ENCODE measurements at regions not wholly inside any gene's neighbourhood (a gene's known extent, or its start where the extent isn't known, plus 50 kb on each side); places are given as distances from the start of the nearest gene placed in this dataset.

DNA sequence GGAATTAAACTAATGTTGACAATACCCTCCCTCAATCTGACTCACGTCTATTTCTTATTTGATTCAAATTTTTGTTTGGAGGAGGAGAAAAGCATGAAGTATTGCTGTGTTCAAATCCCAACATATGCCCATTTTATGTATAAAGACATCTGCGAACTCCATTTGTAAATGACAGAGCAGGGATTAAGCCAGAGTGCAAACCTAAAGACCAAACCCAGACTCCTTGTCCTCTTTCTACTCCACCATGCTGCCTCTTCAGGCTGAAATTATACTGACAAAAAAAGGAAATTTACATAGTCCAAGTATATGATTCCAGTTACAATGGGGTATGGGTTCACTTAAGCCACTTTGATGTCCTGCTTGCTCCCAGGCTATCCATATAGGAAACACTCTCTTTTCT is 383.1 kb downstream of the ADRA2A start:
- Histone ChIP-seq H2AFZ (ENCODE audit: low read depth, low read length) (no peak overlapping the region), H3K9me1 (replicated peaks; ENCODE audit: control insufficient read depth, extremely low read depth, insufficient read depth, low read length) (no peaks in the 10 kb centered on the region), H3K79me2 (ENCODE audit: control insufficient read depth, insufficient read depth, low read length) (no peaks in the 10 kb centered on the region), H3K36me3 (ENCODE audit: control insufficient read depth in 2 of 2, extremely low read depth in 1 of 2, insufficient read depth in 2 of 2, low read length in 2 of 2) (no peaks in the 10 kb centered on the region), H4K20me1 (replicated peaks; ENCODE audit: control insufficient read depth, extremely low read depth, insufficient read depth, low read length) (no peaks in the 10 kb centered on the region), H3K27me3 (ENCODE audit: control insufficient read depth in 2 of 2, insufficient read depth in 2 of 2, low read length in 2 of 2) (no peaks in the 10 kb centered on the region), H3K9ac (replicated peaks; ENCODE audit: extremely low read depth, insufficient read depth, low read length) (no peak overlapping the region), H3K4me3 (replicated peaks in 1 of 3; ENCODE audit: insufficient read depth in 1 of 3, low read depth in 1 of 3, low read length in 3 of 3) (no peak overlapping the region), H3K4me2 (ENCODE audit: insufficient read depth, low read length) (no peak overlapping the region), H3K4me1 (ENCODE audit: control insufficient read depth, extremely low read depth, insufficient read depth, low read length) (no peaks in the 10 kb centered on the region), H3K27ac (ENCODE audit: insufficient read depth, low read depth, low read length) (no peak overlapping the region), H3K9me3 (replicated peaks; ENCODE audit: control insufficient read depth, insufficient read depth, low read length) (peaks cover 6% of the 10 kb centered on the region)
- no TSS peak for BruUV-seq (replicated peaks)
- DNase-seq (ENCODE audit: low read depth, low spot score) (no peak), FAIRE-seq (no peak)
- ChIA-PET POLR2A (no interaction called here), CTCF (no interaction called here)
- TF ChIP-seq POLR2AphosphoS5 (IDR thresholded peaks at IDR 0.05; ENCODE audit: insufficient read depth, low read depth, low read length) (no peak), MYC (IDR thresholded peaks at IDR 0.05; ENCODE audit: low read depth, low read length) (no peak), JUN (IDR thresholded peaks at IDR 0.05; ENCODE audit: borderline replicate concordance, insufficient read depth, insufficient read length, low read depth) (no peak), GATA2 (IDR thresholded peaks at IDR 0.05; ENCODE audit: insufficient read depth, insufficient read length, low read depth, low read length) (no peak), FOS (IDR thresholded peaks at IDR 0.05; ENCODE audit: borderline replicate concordance, insufficient read depth, low read length) (no peak), EZH2 (IDR thresholded peaks at IDR 0.05; ENCODE audit: borderline replicate concordance, low read depth, low read length, severe bottlenecking) (no peak)
- TF ChIP-seq, protein P1, sequence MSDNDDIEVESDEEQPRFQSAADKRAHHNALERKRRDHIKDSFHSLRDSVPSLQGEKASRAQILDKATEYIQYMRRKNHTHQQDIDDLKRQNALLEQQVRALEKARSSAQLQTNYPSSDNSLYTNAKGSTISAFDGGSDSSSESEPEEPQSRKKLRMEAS (IDR thresholded peaks at IDR 0.05; ENCODE audit: insufficient read depth, insufficient read length) = no peak
- intact Hi-C loops (cut with micrococcal nuclease) (no loop called here), dilution Hi-C loops (cut with MboI; ENCODE audit: extremely low pct_ligation_motif_present, low sequenced_read_pairs) (no loop called here)

DNA sequence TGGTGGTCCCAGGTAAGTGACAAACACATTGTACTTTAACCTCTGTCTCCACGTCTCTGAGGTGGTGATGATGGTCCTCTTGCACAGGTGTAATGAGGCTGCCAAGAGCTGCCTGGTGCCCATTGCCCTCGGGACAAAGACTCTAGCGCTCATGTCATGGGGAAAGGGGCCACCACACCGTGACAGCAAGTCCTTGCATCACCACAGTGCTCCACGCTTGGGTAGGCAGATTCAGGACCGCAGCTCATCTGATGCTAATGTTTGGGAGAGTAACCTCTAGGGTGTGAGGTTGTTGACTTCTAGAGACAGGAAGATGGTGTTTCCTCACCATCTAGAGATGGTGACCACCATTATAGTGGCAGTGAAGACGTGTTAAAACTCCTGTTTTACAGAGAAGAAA is 395.6 kb downstream of the ADRA2A start:
- ChIA-PET POLR2A (no interaction called here), CTCF (no interaction called here)
- Histone ChIP-seq H4K20me1 (replicated peaks; ENCODE audit: control insufficient read depth, extremely low read depth, insufficient read depth, low read length) (no peaks in the 10 kb centered on the region), H3K27me3 (ENCODE audit: control insufficient read depth in 2 of 2, insufficient read depth in 2 of 2, low read length in 2 of 2) (no peaks in the 10 kb centered on the region), H3K9me1 (replicated peaks; ENCODE audit: control insufficient read depth, extremely low read depth, insufficient read depth, low read length) (no peaks in the 10 kb centered on the region), H3K4me2 (ENCODE audit: insufficient read depth, low read length) (no peak overlapping the region), H2AFZ (ENCODE audit: low read depth, low read length) (no peak overlapping the region), H3K4me3 (replicated peaks in 1 of 3; ENCODE audit: insufficient read depth in 1 of 3, low read depth in 1 of 3, low read length in 3 of 3) (no peak overlapping the region), H3K4me1 (ENCODE audit: control insufficient read depth, extremely low read depth, insufficient read depth, low read length) (no peaks in the 10 kb centered on the region), H3K9ac (replicated peaks; ENCODE audit: extremely low read depth, insufficient read depth, low read length) (no peak overlapping the region), H3K9me3 (replicated peaks; ENCODE audit: control insufficient read depth, insufficient read depth, low read length) (no peaks in the 10 kb centered on the region), H3K79me2 (ENCODE audit: control insufficient read depth, insufficient read depth, low read length) (no peaks in the 10 kb centered on the region), H3K36me3 (ENCODE audit: control insufficient read depth in 2 of 2, extremely low read depth in 1 of 2, insufficient read depth in 2 of 2, low read length in 2 of 2) (no peaks in the 10 kb centered on the region), H3K27ac (ENCODE audit: insufficient read depth, low read depth, low read length) (no peak overlapping the region)
- DNase-seq (ENCODE audit: low read depth, low spot score) (no peak), FAIRE-seq (no peak)
- dilution Hi-C loops (cut with MboI; ENCODE audit: extremely low pct_ligation_motif_present, low sequenced_read_pairs) = no loop called here
- BruUV-seq (replicated peaks) = no TSS peak
- TF ChIP-seq POLR2AphosphoS5 (IDR thresholded peaks at IDR 0.05; ENCODE audit: insufficient read depth, low read depth, low read length) (no peak), EZH2 (IDR thresholded peaks at IDR 0.05; ENCODE audit: borderline replicate concordance, low read depth, low read length, severe bottlenecking) (no peak), GATA2 (IDR thresholded peaks at IDR 0.05; ENCODE audit: insufficient read depth, insufficient read length, low read depth, low read length) (no peak), POLR2A (IDR thresholded peaks at IDR 0.05; ENCODE audit: low read depth, low read length) (no peak)
- TF ChIP-seq, protein P1 (IDR thresholded peaks at IDR 0.05; ENCODE audit: insufficient read depth, insufficient read length) = no peak
- intact Hi-C loops (cut with micrococcal nuclease) = no loop called here

All from endothelial cell of umbilical vein (primary cell).